HG03159 (cell line): ENCODE measurements at regions not wholly inside any gene's neighbourhood (a gene's known extent, or its start where the extent isn't known, plus 50 kb on each side); places are given as distances from the start of the nearest gene placed in this dataset.

Source experiments
- ATAC-seq: cut with Tn5 transposase; IDR thresholded peaks from one replicate; pipeline ENCODE4 v1.9.1; 2021; ENCODE audit warnings: mild to moderate bottlenecking, moderate library complexity; ENCODE audit not compliant: unreplicated experiment

DNA sequence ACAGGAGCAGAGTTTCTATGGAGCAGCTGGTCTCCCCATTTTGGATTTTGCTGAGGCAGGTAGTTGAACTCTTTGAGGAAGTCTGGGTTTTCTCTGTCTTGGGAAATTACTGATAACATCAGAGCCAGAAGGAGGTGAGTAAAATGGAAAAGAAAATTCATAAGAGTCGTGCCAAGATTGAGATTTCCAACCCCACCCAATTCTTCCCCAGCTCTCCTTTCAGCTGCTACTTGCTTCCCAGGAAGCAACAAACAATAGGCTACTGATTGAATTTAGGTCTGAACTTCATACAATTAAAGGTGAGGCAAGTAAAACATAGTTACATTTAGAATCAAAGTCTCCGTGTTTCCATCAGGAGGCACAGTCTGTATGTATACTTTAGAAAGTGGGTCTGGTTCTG lies 54.6 kb upstream of the EOLA2 start:
- no peak for ATAC-seq

DNA sequence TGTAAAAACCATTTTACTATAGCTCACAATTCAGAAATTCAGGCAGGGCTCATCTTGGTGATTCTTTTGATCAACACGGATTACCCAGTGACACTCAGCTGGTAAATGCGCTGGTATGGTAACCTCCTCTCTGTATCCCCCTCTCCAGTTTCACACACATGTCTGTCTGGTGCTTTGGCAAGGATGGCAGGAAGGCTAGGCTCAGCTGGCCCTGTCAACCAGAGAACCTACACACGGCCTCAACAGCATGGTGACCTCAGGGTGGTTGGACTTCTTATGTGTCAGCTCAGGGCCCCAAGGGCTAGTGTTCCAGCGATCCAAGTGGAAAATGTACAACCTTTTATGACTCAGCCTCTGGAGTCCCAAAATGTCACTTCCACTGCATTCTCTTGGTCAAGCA lies 55.7 kb upstream of the EOLA2 start:
- ATAC-seq: no peak

DNA sequence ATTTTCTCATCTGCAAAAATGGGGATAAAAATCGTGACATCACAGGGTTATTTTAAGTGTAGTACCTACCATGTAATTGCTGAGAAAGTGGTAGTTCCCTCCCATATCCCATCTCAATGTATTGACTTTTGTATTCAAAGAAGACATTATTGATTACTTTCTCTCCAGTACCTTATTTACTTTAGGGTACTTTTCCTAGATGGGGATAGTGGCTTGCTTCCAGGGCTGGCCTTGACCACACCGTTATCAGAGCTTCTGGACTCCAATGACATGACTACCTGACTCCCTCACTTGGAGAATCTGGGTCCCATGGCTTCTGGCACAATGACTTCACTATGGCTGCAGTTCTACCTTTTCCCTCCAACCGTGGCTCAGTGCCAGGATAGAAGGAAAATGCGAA lies 58.2 kb upstream of the EOLA2 start:
- ATAC-seq: no peak

DNA sequence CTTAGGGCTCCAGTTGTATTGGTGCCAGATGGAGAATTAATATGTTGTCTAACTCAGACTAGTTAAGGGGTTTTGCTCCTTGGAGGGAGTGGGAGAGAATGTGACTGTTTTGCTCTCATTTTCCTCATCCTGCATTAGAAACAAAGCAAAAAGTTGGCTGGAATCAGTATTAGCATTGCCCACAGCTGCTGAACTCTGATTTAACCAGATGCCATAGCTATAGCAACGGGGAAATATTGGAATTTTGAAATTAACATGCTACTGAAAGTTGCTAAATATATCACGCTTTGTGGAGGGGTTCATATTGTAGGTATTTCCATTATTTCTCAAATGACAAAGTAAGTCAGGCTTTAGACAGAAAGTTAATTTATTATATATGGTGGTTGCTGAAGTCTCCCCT lies 66.7 kb upstream of the EOLA2 start:
- ATAC-seq: no peak

DNA sequence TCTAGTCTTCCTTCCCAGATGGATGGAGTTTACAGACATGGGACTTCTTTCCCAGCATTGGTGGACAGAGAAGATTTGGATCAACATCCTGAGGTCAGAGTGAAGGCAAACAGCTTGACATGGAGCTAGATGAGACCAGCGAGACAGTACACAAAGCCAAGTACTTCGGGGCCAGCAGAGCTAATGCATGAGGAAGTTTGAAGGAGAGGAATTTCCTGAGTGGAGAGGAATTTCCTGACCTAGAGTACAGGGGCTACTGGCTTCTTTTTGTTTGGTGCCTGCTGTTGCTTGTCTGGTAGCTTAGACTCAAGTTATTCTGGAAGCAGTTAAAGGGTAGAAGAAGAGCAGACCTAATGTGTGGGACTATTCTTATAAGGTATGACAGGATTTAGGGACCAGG lies 69.1 kb upstream of the EOLA2 start:
- ATAC-seq: no peak

DNA sequence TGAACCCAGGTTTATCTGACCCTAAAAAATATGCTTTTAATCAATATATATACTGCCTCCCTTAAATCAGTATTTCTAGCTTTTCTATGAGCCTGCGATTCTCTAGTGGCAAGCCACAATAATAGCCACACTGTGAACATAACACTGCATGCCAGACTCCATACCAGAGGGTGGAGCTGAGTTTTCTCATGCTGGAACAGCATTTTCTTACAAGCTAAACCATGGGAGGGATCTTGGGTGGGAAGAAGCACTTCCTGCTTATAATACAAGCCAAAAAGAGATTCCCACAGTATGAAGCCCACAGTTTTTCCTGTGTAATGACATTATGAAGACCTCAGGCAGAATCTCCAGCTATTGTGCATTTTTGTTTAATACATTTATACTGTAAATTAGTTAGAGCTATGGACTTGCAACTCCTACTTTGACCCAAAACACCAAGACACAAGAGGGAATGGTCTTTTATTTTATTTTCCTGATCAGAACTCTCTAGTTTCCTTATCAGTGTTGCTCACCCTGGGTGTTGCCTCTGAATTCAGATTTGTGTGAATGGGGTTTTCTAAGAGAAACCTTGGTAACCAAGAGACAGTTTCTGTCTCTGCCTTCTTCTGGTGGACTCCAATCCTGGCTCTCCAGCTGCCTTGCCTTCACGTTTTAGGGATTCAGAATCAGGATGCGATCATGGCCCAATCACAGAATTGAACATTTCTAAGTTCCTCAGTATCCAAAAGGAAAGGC lies 74.5 kb upstream of the EOLA2 start:
- ATAC-seq: no peak

DNA sequence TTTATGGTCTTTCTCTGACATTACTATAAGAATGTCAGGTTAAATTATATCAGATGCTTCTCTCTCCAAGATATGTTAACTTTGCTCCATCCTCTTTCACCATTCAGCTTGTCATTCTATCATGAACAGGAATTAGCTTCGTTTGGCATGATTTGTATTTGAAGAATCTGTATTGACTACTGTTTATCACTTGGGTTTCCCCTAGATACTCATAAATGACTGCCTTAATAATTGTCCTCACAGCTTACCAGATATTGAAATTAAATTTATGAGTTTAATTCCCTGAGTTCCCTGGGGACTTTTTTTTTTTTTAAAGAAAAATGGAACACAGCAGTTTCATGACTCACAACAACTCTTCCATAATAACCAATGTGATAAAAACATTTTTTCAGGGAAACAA lies 76.2 kb upstream of the EOLA2 start:
- no peak for ATAC-seq

DNA sequence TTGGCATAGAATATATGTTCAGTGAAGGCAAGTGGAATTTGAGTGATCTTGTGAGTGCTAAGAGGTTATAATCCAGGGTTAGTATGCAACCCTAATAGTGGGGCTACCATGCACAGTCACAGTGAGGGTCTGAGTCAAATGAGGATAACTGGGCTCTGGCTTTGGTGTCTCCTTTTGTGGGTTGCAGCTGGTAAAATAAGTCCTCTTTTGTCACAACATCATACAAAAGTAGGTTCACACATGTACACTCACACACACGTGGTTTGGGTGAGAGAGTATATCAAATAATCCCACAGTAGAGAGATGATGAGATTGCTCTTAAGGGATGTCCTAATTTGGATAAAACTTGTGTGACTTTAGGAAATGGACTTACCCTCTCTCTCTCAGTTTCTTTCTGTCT lies 79.6 kb upstream of the EOLA2 start:
- no peak for ATAC-seq

DNA sequence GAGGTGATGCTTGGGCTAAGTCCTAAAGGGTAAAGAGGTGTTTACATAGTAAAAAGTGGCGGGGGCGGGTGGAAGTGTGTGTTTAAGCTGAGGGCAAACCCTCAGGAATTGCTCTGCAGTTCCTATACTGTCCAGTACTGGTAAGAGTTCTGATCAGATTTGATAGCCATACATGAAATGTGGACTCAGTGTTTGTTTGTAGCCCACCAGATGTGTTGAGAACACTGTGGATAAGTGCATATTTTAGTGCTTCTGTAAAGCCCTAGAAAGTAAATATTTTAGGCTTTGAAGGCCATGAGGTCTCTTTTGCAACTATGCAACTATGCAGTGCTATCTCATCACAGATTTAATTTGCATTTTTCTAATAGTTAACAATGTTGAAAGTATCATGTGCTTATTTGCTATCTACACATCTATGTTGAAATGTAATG lies 80.7 kb upstream of the EOLA2 start:
- no peak for ATAC-seq

DNA sequence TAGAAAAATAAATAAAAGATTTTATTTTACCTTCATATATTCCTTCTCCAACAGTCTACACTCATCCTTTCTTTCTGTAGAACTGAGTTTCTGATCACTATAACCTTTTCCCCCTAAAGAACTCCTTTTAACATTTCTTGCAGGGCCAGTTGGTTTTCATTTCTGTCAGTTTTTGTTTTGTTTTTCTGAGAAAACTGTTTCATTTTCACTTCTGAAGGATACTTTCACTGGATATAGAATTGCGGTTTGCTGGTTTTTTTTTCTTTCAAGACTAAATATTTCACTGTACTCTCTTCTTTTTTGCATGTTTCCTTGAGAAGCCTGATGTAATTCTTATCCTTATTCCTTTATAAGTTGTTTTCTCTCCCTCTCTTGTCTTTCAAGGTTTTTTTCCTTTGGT lies 90.4 kb upstream of the EOLA2 start:
- no peak for ATAC-seq

DNA sequence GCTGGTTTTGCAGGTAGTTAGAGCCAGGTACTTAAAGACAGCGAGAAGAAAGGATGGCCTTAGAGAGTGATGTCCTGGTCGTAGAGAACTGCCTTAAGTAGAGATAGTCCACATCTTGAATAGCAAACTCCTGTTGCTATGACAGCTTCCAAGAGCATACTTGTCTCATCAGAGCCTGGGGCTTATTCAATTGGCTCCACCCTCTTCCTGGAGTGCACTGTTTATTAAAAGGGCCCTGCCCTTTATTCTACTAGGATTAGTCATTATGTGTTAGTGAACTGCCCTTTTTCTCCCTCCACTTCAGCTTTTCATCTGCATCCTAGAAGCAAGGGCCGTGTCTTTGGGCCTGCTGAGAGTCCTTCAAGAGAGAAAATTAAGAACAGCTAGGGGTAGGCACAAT lies 94.5 kb upstream of the EOLA2 start:
- ATAC-seq: no peak

DNA sequence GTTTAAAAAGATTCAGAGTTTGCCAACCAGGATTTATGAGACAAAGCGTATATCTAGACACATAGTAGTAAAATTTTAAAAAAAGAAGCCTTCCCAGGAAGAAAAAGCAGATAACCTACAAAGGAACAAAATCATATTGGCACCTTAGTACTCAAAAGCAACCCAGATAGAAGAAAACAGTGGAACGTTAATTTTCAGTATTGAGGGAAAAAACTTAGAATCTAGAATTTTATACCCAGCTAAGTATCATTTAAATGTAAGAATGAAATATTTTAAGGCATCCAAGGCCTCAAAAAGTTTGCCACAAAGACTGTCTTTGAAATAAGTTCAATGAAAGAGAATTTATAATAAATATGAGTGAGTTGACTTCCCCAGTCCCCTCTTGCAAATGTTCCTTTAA lies 96.5 kb upstream of the EOLA2 start:
- no peak for ATAC-seq

DNA sequence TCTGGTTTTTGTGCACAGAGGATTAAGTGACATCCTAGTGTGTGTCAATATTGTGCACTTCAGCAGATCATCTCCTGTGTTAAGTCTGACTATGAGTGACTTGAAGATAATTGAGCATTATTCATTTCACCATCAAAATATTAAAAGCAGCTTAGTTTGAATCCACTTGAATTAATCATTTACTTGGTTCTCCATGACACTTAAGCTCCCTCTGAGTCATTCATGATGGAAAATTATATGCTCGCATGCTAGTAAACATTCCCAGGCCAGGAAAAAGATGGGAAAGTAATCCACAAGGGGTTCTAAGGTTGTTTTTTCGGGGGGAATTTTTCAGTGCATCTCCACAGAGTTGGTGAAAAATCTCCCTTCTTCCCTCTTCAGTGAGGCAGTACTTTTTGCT lies 97.2 kb upstream of the EOLA2 start:
- no peak for ATAC-seq

DNA sequence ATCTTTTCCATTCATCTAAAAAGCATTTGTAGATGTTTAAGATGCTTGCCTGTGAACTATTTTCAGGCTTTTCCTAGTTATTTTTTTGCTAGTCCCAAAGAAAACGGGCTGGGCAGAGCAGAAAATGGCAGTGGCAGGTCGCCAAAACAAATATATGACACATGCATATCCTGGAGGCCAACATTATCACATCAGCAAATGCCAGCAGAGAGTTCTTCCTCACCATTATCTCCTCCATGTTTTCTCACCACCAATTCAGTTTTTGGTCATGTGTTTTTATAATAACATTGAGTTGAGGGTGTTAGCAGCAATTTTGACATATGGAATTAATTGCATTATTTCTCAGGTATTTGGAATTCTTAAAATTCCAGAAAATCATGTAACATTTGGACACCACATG lies 97.9 kb upstream of the EOLA2 start:
- no peak for ATAC-seq

DNA sequence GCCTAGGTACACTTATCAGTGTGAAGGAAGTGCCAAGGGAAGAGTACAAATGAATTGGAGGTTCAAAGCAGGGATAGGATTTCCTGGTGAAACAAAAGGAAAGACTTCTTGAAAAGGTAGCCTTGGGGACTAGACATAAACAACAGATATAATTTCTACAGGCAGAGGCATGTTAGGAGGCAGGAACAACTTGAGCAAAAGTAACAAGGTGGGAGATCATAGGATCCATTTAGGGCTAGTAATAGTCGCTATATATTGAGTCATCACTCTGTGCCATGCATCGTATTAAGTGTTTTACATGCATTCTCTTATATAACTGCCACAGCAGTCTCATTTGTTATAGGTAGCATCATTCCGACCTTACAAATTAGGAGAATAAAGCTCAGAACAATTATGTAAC lies 98.3 kb upstream of the EOLA2 start:
- no peak for ATAC-seq

DNA sequence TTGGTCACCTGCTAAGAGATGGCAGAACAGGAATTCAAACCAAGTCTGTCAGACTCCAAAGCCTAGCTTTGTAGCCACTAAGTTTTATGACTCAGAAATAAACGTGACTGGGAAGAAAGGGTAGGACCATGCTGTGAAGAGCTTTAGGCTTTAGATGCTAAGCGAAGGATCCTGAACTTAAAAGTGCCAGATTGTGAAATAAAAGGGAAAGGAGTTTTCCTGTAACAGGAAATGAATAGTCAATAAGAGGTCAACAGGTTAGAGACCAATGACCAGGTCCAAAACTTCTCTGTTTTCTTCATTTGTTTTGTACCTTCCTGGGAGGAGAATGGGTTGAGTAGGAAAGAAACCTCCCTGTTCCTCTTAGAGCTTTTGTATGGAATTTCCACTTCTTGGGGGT lies 98.8 kb upstream of the EOLA2 start:
- no peak for ATAC-seq

DNA sequence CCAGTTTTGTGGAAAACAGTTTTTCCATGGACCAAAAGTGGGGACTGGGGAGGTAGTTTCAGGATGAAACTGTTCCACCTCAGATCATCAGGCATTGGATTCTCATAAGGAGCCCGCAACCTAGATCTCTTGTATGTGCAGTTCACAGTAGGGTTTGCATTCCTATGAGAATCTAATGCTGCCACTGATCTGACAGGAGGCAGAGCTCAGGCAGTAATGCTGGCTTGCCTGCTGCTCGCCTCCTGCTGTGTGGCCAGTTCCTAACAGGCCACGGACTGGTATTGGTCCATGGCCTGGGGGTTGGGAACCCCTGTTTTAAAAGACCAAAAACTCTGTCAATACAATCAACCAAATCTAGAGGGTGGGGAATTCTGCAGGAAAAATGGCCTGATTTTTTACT lies 100.0 kb upstream of the EOLA2 start:
- no peak for ATAC-seq

DNA sequence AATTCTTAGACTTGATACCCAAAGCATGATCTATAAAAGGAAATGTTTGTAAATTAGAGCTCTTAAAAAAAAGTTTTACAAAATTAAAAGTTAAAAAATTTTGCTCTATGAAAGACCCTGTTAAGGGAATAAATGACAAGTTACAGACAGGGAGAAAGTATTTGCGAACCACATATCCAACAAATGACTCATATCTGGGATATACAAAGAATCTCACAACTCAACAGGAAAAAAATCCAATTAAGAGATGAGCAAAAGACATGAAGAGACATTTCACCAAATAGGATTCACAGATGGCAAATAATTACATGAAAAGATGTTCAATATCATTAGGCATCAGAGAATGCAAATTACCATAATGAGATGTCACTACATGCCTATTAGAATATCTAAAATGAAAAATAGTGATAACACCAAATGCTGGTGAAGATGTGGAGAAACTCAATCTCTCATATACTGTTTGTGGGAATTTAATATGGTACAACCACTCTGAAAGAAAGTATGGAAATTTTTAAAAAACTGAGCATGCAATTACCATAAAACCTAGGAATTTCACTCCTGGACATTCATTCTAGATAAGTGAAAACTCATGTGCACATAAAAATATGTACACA lies 100.8 kb upstream of the EOLA2 start:
- no peak for ATAC-seq

DNA sequence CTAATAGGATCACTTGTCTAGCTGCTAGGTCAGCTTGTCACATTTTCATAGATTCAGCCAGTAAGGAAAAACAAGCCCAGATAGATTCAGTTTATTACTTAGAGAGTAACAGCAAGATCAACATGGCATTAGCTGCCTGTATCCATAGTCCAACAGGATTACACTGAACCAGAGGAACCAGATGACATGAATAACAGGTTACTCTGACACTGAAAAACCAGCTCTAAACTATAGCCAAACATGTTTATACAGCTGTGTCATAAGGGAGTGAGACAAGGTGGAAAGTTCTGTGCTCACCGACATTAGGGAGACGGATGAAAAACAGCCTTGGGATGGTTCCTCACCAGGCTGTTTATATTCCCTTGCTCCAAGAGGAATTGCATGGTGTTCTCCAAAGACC lies 102.9 kb upstream of the EOLA2 start:
- ATAC-seq: no peak

DNA sequence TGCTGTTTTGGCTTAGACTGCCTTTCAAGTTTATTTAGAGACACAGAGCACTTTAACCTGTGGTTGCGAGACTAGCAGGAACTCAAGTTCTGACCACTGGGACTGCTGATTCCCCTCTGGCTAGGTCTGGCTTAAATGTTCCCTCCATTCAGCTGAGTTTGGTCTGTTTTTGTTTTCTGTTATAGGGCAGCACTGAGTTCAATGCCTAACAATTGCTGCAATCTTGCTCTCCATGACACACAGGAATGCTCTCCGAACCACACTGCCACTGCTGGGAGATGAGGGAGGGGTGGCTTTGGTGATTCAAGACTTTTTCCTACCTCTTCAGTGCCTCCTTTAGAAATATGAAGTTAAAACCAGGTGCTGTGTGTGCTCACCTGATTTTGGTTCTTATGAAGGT lies 106.3 kb upstream of the EOLA2 start:
- ATAC-seq: no peak

DNA sequence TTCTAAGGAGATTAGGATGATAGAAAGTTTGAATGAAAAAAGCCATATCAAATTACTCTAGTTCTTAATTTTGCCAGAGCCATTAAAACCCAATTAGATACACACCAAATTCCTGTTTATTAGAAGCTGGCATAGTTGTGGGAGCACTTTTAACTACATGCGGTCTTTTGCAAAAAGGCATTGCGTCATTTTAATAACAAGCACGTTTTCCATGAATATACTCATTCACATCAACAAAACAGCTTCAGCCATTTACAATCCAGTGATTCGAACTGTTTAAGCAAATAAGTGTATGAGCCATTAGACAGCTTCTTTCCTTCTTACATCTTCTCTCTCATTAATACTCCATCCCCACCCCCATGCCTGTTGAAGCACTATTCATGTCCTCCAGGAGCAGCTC lies 109.5 kb upstream of the EOLA2 start:
- no peak for ATAC-seq

DNA sequence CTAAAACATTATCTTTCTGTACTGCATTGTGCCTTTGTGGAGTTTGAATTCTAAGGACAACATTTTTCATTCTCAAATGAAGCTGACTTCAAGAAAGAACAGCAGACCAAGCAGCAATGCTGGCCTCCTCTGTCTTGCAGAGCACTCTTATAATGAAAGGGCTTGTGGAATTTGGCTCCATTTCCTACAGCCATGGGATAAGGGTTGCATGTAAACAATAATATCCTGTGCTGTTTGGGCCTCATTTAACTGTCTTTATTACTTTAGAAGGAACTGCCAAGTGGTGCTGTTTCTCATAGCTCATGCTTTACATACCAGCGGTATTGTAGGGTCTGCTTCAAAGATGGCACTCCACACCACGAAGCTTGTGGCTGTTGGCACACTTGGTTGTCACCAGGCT lies 111.4 kb upstream of the EOLA2 start:
- no peak for ATAC-seq

DNA sequence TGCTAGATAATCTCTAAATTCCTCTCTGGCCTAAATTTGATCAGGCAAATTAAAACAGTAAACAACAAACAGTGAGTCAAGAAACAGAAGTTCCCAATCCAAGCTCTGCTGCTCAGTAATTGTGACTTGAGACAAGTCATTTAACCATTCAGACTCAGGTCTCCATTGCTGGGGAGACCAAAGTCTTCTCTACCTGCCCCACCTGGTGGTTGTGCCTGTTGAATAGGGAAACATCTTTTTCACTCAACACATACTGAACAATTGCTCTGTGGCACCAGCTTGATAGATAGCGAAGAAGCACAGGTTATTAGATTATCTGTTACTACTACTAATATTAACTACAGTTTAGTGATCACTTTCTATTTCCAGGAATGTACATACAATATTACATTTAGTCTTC lies 112.1 kb upstream of the EOLA2 start:
- ATAC-seq: no peak
